Activated T-cell treated with anti-CD3 and anti-CD28 coated beads, Interleukin-2, amount 50 U/mL, for 4 hours (primary cell): ENCODE measurements at regions not wholly inside any gene's neighbourhood (a gene's known extent, or its start where the extent isn't known, plus 50 kb on each side); places are given as distances from the start of the nearest gene placed in this dataset.
A peak's percentile ranks its signal among the peaks of the same experiment; 100 is the strongest.

Experiments
- ATAC-seq, 2 donors: fragments of 200-7000 bp; cut with Tn5 transposase; one replicate each; pipeline ENCODE4 v1.10.0; 2021
- DNase-seq: peaks from one replicate; pipeline ENCODE4 v3.0.0-alpha.2; 2020
- H3K27me3 Mint-ChIP-seq: one replicate; pipeline ENCODE4 v1.8.0; 2021; ENCODE audit warnings: low read depth, mixed read lengths
- H3K36me3 Mint-ChIP-seq: one replicate; pipeline ENCODE4 v1.8.0; 2022; ENCODE audit warnings: mixed read lengths; ENCODE audit not compliant: insufficient read depth
- H3K4me1 Mint-ChIP-seq: one replicate; pipeline ENCODE4 v1.8.0; 2021; ENCODE audit warnings: low read depth, mixed read lengths
- H3K4me3 Mint-ChIP-seq: one replicate; pipeline ENCODE4 v1.8.0; 2021; ENCODE audit warnings: mild to moderate bottlenecking, moderate library complexity, mixed read lengths
- H3K9me3 Mint-ChIP-seq: one replicate; pipeline ENCODE4 v1.8.0; 2021; ENCODE audit warnings: mixed read lengths

DNA sequence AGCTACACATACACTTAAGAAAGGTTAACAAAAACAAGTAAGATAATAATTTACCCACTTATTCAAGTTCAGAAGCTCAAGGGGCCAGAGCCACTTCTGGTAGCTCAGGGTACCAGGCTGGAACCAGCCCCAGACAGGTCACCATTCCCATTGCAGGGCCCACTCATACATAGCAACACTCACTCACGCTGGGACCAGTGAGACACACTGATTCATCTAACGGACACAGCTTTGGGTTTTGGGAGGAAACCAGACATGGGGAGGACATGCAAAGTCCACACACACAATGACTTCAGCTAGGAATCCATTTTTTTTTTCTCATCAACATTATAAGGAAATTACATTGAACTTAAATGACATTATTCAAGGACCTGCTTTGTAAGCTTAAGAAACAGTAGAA is 169.1 kb downstream of the ZC3H11B start:
- no peaks in the 10 kb centered on the region for H3K27me3 Mint-ChIP-seq

DNA sequence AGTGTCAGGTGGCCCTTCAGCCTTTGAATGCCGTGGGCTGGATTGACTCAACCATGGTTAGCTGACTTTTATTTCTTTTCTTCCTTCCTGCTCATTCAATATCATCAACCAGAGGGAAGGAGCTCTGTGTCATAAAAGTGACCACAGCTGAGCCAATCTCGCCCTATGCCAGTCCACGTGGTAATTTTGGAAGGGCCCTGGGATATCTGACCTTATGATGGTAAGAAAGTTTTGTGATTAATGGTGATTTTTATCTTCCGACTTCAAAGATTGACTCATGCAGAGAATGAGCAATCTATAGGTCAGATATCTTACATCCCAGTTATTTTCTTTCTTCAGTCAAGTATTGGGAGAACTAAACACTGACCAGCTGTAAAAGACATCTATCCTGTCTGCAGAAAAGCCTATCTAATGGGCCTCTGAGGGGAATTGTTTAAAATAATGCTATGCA is 170.3 kb downstream of the ZC3H11B start:
- H3K9me3 Mint-ChIP-seq, result no peaks in the 10 kb centered on the region

More for the DNA sequence above, 169.1 kb downstream of the ZC3H11B start:
- Mint-ChIP-seq H3K4me3 (no peak overlapping the region), H3K4me1 (no peaks in the 10 kb centered on the region), H3K9me3 (no peaks in the 10 kb centered on the region), H3K36me3 (no peaks in the 10 kb centered on the region)
- ATAC-seq (no peak), DNase-seq (no peak)

DNA sequence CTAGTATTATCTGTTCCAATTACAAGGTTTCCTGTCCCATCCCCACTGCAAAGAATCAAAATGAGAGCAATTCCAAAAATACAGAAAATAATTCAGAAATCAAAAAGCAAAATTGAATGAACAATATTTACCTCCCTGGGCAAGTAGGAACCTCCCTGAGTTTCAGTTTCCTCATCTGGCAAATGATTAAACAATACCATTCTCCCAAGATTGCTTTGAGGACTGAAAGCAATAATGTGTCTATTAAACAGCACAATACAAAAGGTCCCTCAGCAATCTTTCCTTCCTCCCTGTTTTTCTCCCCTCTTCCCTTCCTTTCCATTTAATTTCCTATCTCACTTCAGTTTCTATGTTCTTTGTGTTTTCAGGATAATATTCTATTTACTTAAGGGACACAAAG is 171.0 kb downstream of the ZC3H11B start:
- Mint-ChIP-seq H3K4me3 (no peak overlapping the region), H3K4me1 (no peaks in the 10 kb centered on the region), H3K27me3 (no peaks in the 10 kb centered on the region), H3K36me3 (no peaks in the 10 kb centered on the region), H3K9me3 (no peaks in the 10 kb centered on the region)
- no peak for DNase-seq
- no peak for ATAC-seq

More for the DNA sequence above, 170.3 kb downstream of the ZC3H11B start:
- H3K4me1 Mint-ChIP-seq, result no peaks in the 10 kb centered on the region
- no peak overlapping the region for H3K4me3 Mint-ChIP-seq
- no peak for DNase-seq
- no peaks in the 10 kb centered on the region for H3K27me3 Mint-ChIP-seq
- no peaks in the 10 kb centered on the region for H3K36me3 Mint-ChIP-seq
- no peak for ATAC-seq

DNA sequence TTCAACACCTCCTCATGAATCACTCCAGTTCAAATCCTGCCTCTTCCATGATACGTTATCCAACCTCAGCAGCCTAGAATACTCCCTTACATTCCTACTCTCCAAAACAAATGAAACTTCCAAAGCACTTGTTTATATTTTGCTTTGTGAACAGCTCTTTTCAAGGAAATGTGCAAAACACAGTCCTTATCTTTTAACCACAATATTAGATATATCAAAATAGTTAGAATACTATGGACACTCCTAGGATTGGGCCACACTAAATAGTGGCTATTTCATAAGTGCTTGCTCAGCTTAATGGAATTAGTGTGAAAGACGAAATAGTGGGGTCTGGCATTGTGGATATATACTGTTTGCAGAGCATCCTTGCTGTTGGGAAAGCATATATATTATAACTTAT is 173.5 kb downstream of the ZC3H11B start:
- no peaks in the 10 kb centered on the region for H3K9me3 Mint-ChIP-seq
- no peak overlapping the region for H3K4me3 Mint-ChIP-seq
- no peak for ATAC-seq
- no peaks in the 10 kb centered on the region for H3K4me1 Mint-ChIP-seq
- no peaks in the 10 kb centered on the region for H3K36me3 Mint-ChIP-seq
- no peaks in the 10 kb centered on the region for H3K27me3 Mint-ChIP-seq
- no peak for DNase-seq

DNA sequence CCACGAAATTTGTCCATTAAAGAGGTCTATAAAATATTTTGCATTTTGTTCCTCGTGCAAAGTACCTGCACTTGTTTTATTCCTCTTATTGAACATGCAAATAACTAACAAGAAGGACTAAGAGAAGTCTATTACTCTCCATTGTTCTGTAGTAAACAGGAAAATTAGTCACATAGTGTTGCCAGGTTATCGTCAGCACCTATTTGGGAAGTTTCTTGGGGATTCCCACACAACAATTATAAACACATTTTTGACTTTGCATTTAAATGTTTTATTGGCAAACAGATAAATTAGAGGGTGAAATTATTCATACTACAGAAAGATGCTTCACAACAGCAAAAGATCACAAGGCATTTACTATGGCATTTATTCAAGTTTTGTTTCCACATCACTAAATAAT is 174.5 kb downstream of the ZC3H11B start:
- Mint-ChIP-seq H3K27me3 (no peaks in the 10 kb centered on the region), H3K9me3 (no peaks in the 10 kb centered on the region), H3K36me3 (no peaks in the 10 kb centered on the region), H3K4me3 (no peak overlapping the region), H3K4me1 (no peaks in the 10 kb centered on the region)
- ATAC-seq (no peak), DNase-seq (no peak)

DNA sequence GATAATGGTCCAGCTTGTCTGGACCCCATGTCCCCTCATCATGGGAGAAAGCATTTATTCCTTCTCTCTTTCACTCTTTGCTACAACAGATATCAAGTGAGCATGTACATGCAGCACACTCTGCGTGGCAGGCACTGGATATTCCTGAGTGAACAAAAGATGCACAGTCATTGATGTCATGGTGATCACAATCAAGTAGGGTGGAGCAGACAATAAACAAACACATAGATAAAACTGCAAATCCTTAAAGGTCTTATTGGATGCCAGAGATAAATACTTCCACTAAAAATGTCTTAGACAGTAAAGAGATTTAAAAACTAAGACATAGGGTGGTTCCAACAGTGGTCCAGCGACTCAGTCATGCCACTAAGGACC is 178.0 kb downstream of the ZC3H11B start:
- Mint-ChIP-seq H3K4me3 (no peak overlapping the region), H3K4me1 (no peaks in the 10 kb centered on the region), H3K9me3 (no peaks in the 10 kb centered on the region), H3K27me3 (peaks cover 2% of the 10 kb centered on the region), H3K36me3 (no peaks in the 10 kb centered on the region)
- DNase-seq (no peak), ATAC-seq (no peak)

DNA sequence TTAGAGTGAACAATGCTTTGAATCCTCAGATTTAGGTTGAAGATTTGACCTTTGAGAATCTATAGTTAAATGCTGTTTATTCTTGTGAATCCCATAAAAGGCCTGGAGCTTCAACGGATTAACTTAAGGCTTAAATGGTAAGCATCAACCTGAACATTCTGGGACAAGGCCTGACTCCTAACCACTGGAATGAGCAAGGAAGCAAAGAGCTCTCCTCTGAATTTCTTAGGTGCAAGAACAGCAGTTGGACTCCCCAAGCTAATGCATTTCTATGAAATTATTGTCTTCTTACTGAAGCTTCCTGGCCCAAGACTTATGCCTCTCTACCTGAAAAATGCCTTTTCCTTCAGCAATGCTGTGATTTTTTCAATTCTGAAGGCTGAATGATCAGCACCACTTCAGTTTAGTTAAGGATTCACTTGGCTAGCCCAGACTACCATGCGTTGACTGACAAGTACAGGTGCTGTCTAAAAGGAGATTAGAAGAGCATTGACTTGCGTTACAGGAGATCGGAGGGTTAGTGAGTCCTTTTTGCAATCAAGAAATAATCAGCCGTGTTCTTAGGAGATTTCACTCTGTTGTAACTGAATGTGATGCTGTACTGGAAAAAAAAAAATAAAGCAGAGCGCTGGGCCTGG is 178.5 kb downstream of the ZC3H11B start:
- Mint-ChIP-seq H3K4me3 (no peak overlapping the region), H3K27me3 (peaks cover 2% of the 10 kb centered on the region), H3K36me3 (no peaks in the 10 kb centered on the region), H3K4me1 (no peaks in the 10 kb centered on the region), H3K9me3 (no peaks in the 10 kb centered on the region)
- no peak for ATAC-seq
- no peak for DNase-seq

DNA sequence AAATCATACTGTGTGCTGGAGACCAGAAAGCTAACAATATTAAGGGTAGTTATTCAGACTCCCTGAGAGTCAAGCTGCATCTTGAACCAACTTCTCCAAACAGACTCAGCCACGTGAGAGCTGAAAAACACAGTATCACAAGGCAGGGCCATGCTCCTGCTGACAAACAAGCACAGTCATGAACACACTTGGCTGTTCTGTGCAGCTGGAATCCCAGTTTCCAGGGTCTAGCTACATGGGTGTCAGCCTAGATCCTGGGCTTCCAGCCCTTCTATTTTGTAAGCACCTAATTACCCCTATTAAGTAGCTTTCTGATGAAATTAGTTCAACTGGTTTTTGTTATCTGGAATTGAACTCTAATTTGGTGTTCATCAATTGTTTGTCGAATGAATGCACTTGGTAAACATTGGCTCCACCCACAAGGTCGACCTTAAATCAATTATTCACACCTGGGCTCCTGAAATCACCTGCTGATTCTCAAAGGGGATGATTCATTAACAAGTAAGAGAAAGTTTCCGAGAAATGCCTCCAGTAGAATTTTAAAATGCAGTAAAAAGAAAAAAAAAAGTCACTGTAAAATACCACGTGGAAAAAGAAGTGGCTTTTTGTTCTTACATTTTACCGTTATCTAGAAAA is 179.3 kb downstream of the ZC3H11B start:
- no peak for ATAC-seq
- Mint-ChIP-seq H3K36me3 (no peaks in the 10 kb centered on the region), H3K9me3 (no peaks in the 10 kb centered on the region), H3K4me1 (no peaks in the 10 kb centered on the region), H3K27me3 (peaks cover 2% of the 10 kb centered on the region), H3K4me3 (no peak overlapping the region)
- DNase-seq, result no peak

DNA sequence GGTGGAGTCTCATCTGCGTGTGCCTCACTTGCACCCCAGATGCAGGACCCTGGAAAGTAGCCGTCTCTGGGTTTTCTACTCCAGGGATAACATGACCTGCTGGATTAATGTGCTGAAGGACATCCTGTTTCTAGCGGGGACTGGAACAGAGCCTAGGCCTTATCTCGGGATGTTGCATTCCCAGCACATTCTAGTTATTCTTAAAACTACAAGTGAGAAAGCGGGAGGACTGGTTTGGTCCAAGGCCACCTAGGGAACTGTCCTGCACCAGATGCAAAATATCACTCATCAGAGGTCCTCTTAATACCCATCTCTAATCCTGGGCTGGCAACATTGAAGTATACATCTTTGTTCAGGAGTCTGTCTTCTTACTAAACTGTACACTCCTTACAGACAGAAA is 179.9 kb downstream of the ZC3H11B start:
- Mint-ChIP-seq H3K4me1 (no peaks in the 10 kb centered on the region), H3K27me3 (peaks cover 2% of the 10 kb centered on the region), H3K9me3 (no peaks in the 10 kb centered on the region), H3K36me3 (no peaks in the 10 kb centered on the region), H3K4me3 (no peak overlapping the region)
- ATAC-seq (no peak), DNase-seq (no peak)

DNA sequence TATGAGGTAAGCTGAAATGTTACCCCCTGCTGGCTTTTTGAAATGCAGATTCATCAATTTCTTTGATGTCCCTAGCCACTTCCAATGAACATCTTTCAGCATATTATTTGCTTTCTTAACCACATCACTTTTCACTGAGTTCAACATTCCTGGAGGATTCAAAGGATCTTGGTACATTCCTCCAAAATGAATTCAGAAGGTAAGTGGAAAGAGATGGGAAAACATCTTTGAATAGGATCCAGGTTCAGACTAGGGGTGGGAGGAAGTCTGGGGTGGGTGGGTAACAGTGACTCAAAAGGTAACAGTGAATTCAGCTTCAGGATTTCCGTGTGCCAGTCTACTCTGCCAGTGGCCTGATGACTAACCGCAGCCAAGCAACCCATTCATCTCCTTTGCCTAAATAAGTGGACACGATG is 180.7 kb downstream of the ZC3H11B start:
- no peaks in the 10 kb centered on the region for H3K4me1 Mint-ChIP-seq
- DNase-seq (no peak), ATAC-seq (no peak)
- H3K36me3 Mint-ChIP-seq, result no peaks in the 10 kb centered on the region
- peaks cover 2% of the 10 kb centered on the region for H3K27me3 Mint-ChIP-seq
- no peak overlapping the region for H3K4me3 Mint-ChIP-seq
- no peaks in the 10 kb centered on the region for H3K9me3 Mint-ChIP-seq

DNA sequence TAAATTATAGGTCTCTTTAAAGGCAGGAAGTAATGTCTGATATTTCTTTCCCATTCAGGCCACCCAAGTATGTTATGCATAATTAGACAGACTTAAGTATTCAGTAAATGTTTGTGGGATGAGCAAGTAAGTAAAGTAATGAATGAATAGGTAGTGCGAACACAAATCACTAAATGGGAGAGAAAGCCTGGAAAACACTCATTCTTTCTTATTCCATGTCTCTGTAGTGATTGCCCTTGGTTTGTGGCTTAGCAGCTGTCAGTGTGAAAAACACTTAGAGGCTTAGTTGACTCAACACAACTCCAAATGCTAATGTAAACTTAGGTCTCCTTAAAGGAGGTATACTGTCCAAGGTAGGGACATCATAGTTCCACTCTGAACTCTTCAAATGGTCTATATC is 182.5 kb downstream of the ZC3H11B start:
- H3K27me3 Mint-ChIP-seq, result peaks cover 2% of the 10 kb centered on the region
- no peaks in the 10 kb centered on the region for H3K36me3 Mint-ChIP-seq
- no peaks in the 10 kb centered on the region for H3K4me1 Mint-ChIP-seq
- H3K4me3 Mint-ChIP-seq, result no peak overlapping the region
- no peak for ATAC-seq
- no peaks in the 10 kb centered on the region for H3K9me3 Mint-ChIP-seq
- no peak for DNase-seq

DNA sequence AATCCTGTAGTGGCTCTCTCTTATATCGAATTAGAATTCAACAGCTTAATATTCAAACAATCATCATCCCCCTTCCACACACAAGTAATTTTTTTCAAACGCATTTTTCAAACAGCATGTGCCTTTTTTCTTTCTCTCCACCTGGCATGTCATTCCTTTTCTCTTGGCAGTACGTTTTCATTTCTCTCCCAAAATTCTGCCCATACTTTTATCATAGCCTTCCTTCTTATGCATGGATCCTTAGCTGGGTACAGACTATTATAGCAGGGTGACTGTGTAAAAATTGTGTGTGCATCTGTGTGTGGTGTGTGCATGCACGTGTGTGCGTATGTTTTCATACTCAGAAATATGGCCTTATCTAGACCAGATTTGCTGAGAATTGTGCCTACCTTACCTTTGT is 184.3 kb downstream of the ZC3H11B start:
- no peak for ATAC-seq
- Mint-ChIP-seq H3K4me3 (no peak overlapping the region), H3K27me3 (peaks cover 2% of the 10 kb centered on the region), H3K4me1 (no peaks in the 10 kb centered on the region), H3K9me3 (no peaks in the 10 kb centered on the region), H3K36me3 (no peaks in the 10 kb centered on the region)
- DNase-seq, result no peak

DNA sequence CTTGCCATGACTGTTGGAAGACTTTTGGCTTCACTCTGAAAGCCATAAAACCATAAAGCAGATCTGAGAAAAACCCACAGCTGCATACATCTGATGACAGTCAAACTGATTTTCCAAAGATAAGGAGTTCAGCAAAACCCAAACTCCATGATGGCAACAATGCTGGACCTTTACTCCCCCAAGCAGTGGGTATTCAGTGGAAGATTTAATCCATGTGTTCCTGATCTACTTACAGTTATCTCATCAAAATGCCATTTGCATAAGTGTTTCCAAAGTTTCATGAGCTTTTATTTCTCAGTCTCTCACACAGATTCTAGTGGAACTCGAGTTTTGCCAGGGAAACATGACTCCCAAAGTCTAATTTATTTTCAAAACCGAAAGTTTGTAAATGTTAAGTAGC is 184.9 kb downstream of the ZC3H11B start:
- H3K27me3 Mint-ChIP-seq, result peaks cover 2% of the 10 kb centered on the region
- H3K9me3 Mint-ChIP-seq, result no peaks in the 10 kb centered on the region
- ATAC-seq, result no peak
- no peaks in the 10 kb centered on the region for H3K36me3 Mint-ChIP-seq
- DNase-seq, result no peak
- no peak overlapping the region for H3K4me3 Mint-ChIP-seq
- H3K4me1 Mint-ChIP-seq, result no peaks in the 10 kb centered on the region

DNA sequence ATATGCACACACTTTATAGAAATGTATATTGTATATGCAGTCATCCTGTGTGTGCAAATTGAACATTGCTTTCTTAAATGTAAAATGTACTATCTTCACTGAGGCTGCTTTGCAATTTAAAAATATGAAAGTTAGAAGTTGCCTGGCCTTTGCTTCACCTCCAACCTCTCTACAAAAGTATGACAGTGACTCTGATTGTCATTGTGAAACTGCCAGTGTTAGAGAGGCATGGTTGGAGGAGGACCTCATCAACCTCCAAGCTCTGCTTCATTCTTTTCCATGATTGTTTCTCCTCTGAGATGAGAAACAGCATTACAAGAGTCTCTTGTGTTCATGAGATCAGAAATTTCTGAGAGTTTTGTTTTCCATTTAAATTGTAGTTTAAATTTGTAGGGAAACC is 185.5 kb downstream of the ZC3H11B start:
- Mint-ChIP-seq H3K9me3 (no peaks in the 10 kb centered on the region), H3K36me3 (no peaks in the 10 kb centered on the region), H3K4me1 (no peaks in the 10 kb centered on the region), H3K4me3 (no peak overlapping the region), H3K27me3 (peaks cover 2% of the 10 kb centered on the region)
- no peak for DNase-seq
- ATAC-seq, result no peak

DNA sequence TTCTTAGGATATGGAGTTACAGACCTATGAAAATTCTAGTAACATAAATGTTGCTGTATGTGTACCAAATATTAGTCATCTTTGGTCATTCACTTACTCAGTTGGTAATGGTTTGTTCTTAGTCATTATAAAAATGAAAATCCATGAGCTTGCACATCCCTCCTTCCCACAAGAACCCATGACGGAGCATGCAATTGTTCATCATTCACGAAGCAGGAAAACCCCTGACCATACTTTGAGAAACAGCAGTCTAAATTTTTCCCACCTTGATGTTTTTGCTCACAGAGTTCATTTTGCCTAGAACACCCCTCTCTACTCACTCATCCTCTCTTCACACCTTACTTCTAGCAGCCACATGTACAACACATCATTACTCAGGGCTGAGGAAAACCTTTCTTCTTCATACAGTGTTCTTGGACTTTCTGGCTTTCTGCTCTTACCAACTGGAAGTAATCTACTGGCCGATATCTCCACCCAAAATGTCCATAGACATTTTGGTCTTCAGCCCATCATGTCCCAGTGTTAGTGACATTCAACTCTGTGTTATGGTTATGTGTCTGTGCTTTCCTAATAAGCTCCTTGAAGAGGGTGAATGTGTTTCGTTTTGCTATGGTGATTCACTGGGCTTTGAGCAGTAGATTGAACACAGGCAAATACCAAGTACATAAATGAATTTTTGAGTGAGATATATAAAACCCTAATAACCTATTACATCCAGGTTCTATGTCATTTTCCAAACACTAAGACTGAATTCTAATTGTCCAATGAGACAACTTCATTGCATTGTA is 189.9 kb downstream of the ZC3H11B start:
- no peak overlapping the region for H3K4me3 Mint-ChIP-seq
- H3K36me3 Mint-ChIP-seq, result no peaks in the 10 kb centered on the region
- peaks cover 2% of the 10 kb centered on the region for H3K27me3 Mint-ChIP-seq
- DNase-seq (no peak), ATAC-seq (peak; percentile 48 to 74)
- no peaks in the 10 kb centered on the region for H3K9me3 Mint-ChIP-seq
- no peaks in the 10 kb centered on the region for H3K4me1 Mint-ChIP-seq
